Fibroblast of pulmonary artery (primary cell): ENCODE measurements at regions not wholly inside any gene's neighbourhood (a gene's known extent, or its start where the extent isn't known, plus 50 kb on each side); places are given as distances from the start of the nearest gene placed in this dataset.

Experiments
- DNase-seq: peaks from one replicate; pipeline ENCODE4 v3.0.0-alpha.2; 2010; ENCODE audit warnings: low read depth
- H3K4me3 ChIP-seq: replicated peaks from 2 replicates; pipeline ENCODE4 v1.5.1; 2011; ENCODE audit warnings: low read depth, mild to moderate bottlenecking, control low read depth, low read length, moderate library complexity
- CTCF ChIP-seq: IDR thresholded peaks from 2 replicates; pipeline ENCODE4 v1.5.1; 2011; ENCODE audit warnings: mild to moderate bottlenecking, control low read depth, low read length, inconsistent platforms; ENCODE audit errors: missing control alignments

- no peak for DNase-seq
- H3K4me3 ChIP-seq: no peak overlapping the region
- TF ChIP-seq CTCF: no peak
These were observed 52.0 kb upstream of the CCL2 start for GRCh38 chr17:34203018-34203638.

GRCh38 chr17:34204402-34204801 is 50.7 kb upstream of the CCL2 start:
- no peak for TF ChIP-seq CTCF
- DNase-seq: no peak

More at GRCh38 chr17:34204402-34204801, 50.7 kb upstream of the CCL2 start:
- no peak overlapping the region for H3K4me3 ChIP-seq
